ENCODE measurements at regions not wholly inside any gene's neighbourhood (a gene's known extent, or its start where the extent isn't known, plus 50 kb on each side); places are given as distances from the start of the nearest gene placed in this dataset.

GRCh38 chr12:108033090-108033489, 96.0 kb upstream of the WSCD2 start:
- POLR2A ChIA-PET: no interaction called here
- CTCF ChIA-PET (ENCODE audit: low intra/inter-chr PET ratio): no interaction called here
- no peaks in the 10 kb centered on the region for H4K20me1 ChIP-seq (replicated peaks; ENCODE audit: control insufficient read depth, insufficient read depth, low read length)
- intact Hi-C loops (cut with micrococcal nuclease) (no loop called here), in situ Hi-C loops (cut with MboI) (no loop called here)
- H3K27ac ChIP-seq (ENCODE audit: extremely low read depth, low read depth, low read length): no peak overlapping the region
- no peak overlapping the region for H2AFZ ChIP-seq (ENCODE audit: low read depth, low read length)
- H3K9ac ChIP-seq (ENCODE audit: insufficient read depth in 1 of 2, low read depth in 2 of 2, low read length in 2 of 2): no peak overlapping the region
- no peak for TF ChIP-seq KLF6 (CRISPR knock-in tag; IDR thresholded peaks at IDR 0.05; ENCODE audit: borderline replicate concordance)
- peak; percentile 52 for TF ChIP-seq RFX1 (IDR thresholded peaks at IDR 0.05)
- TF ChIP-seq ZNF316 (IDR thresholded peaks at IDR 0.05): peak; percentile 37
- no peaks in the 10 kb centered on the region for H3K9me1 ChIP-seq (ENCODE audit: control insufficient read depth, insufficient read depth, low read length)
- peaks cover 0 to 10% of the 10 kb centered on the region in 2 experiments; a peak in 2 of 5 replicates for H3K27me3 ChIP-seq (ENCODE audit: control insufficient read depth in 2 of 2, insufficient read depth in 2 of 2, low read length in 2 of 2)
- H3K4me3 ChIP-seq: no peak overlapping the region
- no peak overlapping the region for H3K4me2 ChIP-seq (ENCODE audit: insufficient read depth, low read length)
- DNase-seq (ENCODE audit: extremely low read depth in 1 of 4, low spot score in 3 of 4) (no peak), FAIRE-seq (no peak), ATAC-seq (no peak)
- H3K9me3 ChIP-seq (replicated peaks; ENCODE audit: control insufficient read depth, insufficient read depth, low read depth, low read length): no peaks in the 10 kb centered on the region; the same call in 1 of the 2 replicates
- no peaks in the 10 kb centered on the region for H3K4me1 ChIP-seq (replicated peaks in 1 of 2; ENCODE audit: control insufficient read depth in 2 of 2, insufficient read depth in 2 of 2, low read length in 2 of 2)
- no TSS peak for BruUV-seq (replicated peaks)
- H3K79me2 ChIP-seq (ENCODE audit: control insufficient read depth, insufficient read depth, low read length): no peaks in the 10 kb centered on the region
- 0% methylated on average over 2 of the region's 2 CpGs for WGBS (ENCODE audit: insufficient coverage, low coverage, missing lambda C conversion rate)
- H3K36me3 ChIP-seq (ENCODE audit: control insufficient read depth, insufficient read depth, low read length): no peaks in the 10 kb centered on the region

- Histone ChIP-seq H3K9ac (ENCODE audit: insufficient read depth in 1 of 2, low read depth in 2 of 2, low read length in 2 of 2) (no peak overlapping the region), H3K27me3 (ENCODE audit: control insufficient read depth in 2 of 2, insufficient read depth in 2 of 2, low read length in 2 of 2) (peaks cover 0 to 10% of the 10 kb centered on the region in 2 experiments; a peak in 1 of 5 replicates), H3K9me1 (ENCODE audit: control insufficient read depth, insufficient read depth, low read length) (no peaks in the 10 kb centered on the region), H3K4me2 (ENCODE audit: insufficient read depth, low read length) (no peak overlapping the region), H2AFZ (ENCODE audit: low read depth, low read length) (no peak overlapping the region), H3K27ac (ENCODE audit: extremely low read depth, low read depth, low read length) (no peak overlapping the region), H3K36me3 (ENCODE audit: control insufficient read depth, insufficient read depth, low read length) (no peaks in the 10 kb centered on the region), H3K9me3 (replicated peaks; ENCODE audit: control insufficient read depth, insufficient read depth, low read depth, low read length) (no peaks in the 10 kb centered on the region; the same call in 1 of the 2 replicates), H3K4me3 (no peak overlapping the region), H3K79me2 (ENCODE audit: control insufficient read depth, insufficient read depth, low read length) (no peaks in the 10 kb centered on the region), H4K20me1 (replicated peaks; ENCODE audit: control insufficient read depth, insufficient read depth, low read length) (no peaks in the 10 kb centered on the region), H3K4me1 (replicated peaks in 1 of 2; ENCODE audit: control insufficient read depth in 2 of 2, insufficient read depth in 2 of 2, low read length in 2 of 2) (no peaks in the 10 kb centered on the region)
- in situ Hi-C loops (cut with MboI) (no loop called here), intact Hi-C loops (cut with micrococcal nuclease) (no loop called here)
- TF ChIP-seq ZNF316 (IDR thresholded peaks at IDR 0.05): peak; percentile 60
- TF ChIP-seq ZNF717 (CRISPR knock-in tag; IDR thresholded peaks at IDR 0.05): no peak
- FAIRE-seq (no peak), ATAC-seq (no peak), DNase-seq (ENCODE audit: extremely low read depth in 1 of 4, low spot score in 3 of 4) (no peak)
- BruUV-seq (replicated peaks): no TSS peak
- 0% methylated on average over 1 of the region's 1 CpG for WGBS (ENCODE audit: insufficient coverage, low coverage, missing lambda C conversion rate)
- ChIA-PET CTCF (ENCODE audit: low intra/inter-chr PET ratio) (no interaction called here), POLR2A (no interaction called here)
Observed at GRCh38 chr12:108035372-108035771, 93.7 kb upstream of the WSCD2 start.

Measured in K562 (cell line).